Pons (tissue), 1 donor: ENCODE measurements at regions not wholly inside any gene's neighbourhood (a gene's known extent, or its start where the extent isn't known, plus 50 kb on each side); places are given as distances from the start of the nearest gene placed in this dataset.
"Not testable (repeated sequence)": the region's sequence is repeated elsewhere in the genome, so short reads cannot be mapped to it uniquely, and the experiment has no call there.

Source experiments
- DNase-seq: peaks from one replicate; pipeline ENCODE4 v3.0.0-alpha.2; 2016; ENCODE audit warnings: low spot score

- no peak for DNase-seq
Measured at GRCh38 chr10:65275296-65275695, 1650.5 kb upstream of the LRRTM3 start.

DNA sequence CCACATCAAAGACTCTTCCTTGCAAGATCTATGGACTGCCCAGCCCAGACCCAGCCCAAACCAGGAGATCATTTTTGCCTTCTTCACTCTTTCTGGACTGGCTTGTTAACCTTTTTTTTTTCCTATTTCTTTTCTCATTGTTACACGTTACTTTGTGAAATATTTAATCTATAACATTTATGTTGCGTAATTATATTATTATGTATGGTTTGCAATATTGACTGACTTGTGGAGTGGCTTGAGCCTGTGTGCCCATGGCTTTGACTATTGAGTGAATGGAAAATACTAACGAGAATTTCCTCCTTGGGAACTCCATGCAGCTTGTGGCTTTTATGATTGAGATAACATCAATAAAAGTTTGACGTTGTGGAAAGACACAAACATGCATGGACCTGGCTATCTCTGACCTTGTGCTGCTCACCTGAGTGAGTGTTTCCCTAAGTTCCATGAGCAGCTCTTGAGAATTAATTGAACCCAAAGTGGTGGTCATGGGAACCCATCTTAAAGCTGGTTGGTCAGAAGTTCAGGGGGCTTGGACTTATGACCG lies 1641.3 kb upstream of the LRRTM3 start:
- no peak for DNase-seq

DNA sequence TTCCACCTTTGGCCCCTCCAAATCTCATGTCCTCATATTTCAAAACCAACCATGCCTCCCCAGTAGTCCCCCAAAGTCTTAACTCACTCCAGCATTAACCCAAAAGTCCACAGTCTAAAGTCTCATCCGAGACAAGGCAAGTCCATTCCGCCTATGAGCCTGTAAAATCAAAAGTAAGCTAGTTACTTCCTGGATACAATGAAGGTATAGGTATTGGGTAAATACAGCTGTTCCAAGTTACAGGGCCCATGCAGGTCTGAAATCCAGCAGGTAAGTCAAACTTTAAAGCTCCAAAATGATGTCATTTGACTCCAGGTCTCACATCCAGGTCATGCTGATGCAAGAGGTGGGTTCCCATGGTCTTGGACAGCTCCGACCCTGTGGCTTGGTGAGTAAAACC lies 1640.1 kb upstream of the LRRTM3 start:
- not testable (repeated sequence) for DNase-seq

DNA sequence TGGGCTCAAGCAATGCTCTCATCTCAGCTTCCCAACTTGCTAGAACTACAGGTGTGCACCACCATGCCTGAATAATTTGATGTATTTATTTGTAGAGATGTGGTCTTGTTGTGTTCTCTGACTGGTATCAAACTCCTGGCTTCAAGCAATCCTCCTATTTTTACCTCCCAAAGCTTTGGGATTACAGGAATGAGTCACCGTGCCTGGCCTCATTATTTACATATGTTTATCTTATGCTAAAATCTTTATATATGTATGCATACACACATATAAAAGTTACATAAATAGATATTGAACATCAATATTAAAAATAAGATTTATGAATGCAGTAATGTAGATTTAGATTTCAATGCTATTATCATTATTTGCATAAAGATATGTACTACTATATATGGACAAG lies 1634.5 kb upstream of the LRRTM3 start:
- DNase-seq = no peak

GRCh38 chr10:65292551-65292950 lies 1633.3 kb upstream of the LRRTM3 start:
- no peak for DNase-seq

DNA sequence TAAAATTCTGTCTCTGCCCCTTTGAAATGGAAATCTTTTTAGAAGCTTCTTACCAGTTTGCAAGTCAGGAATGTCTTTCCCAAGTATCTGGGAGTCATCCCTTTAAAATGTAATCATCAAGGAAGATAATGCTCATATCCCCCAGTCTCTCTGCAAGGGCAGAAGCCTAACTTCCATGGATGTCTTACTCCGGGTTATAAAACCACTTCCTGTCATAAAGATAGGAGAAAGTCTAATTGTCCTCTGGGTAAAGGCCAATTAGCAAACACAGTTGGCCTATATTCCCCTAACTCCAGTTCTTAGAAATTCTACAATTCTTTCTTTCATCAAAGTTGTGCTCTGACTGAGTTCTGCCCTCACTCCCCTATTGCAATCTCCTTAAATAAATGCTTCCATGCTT lies 1631.5 kb upstream of the LRRTM3 start:
- DNase-seq = no peak

GRCh38 chr10:65301181-65301580 lies 1624.7 kb upstream of the LRRTM3 start:
- no peak for DNase-seq

- no peak for DNase-seq
Measured at GRCh38 chr10:65306201-65306600, 1619.6 kb upstream of the LRRTM3 start.

- DNase-seq = no peak
Measured at GRCh38 chr10:65312876-65313275, 1613.0 kb upstream of the LRRTM3 start.

- DNase-seq = no peak
Measured at GRCh38 chr10:65313406-65313805, 1612.4 kb upstream of the LRRTM3 start.

- no peak for DNase-seq
Measured at GRCh38 chr10:65314253-65314652, 1611.6 kb upstream of the LRRTM3 start.

DNA sequence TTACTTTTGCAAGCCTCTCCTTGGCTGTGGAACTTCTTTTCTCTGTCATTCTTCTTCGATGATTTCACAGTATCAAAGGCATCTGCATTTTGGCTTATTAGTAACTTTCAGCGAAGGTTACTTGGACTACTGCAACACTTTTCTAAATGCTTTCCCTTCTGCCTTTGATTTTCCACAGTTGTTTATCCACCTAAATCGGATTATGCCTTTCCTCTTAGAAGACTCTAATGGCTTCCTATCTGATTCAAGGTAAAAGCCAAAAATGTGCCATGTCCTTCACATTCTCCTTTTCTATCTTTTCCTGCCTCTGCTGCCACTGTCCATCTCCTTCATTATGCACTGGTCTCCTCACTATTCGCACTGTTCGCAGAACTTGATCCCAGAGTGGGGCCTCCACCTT lies 1606.3 kb upstream of the LRRTM3 start:
- DNase-seq = no peak

- no peak for DNase-seq
Measured at GRCh38 chr10:65320236-65321026, 1605.4 kb upstream of the LRRTM3 start.

DNA sequence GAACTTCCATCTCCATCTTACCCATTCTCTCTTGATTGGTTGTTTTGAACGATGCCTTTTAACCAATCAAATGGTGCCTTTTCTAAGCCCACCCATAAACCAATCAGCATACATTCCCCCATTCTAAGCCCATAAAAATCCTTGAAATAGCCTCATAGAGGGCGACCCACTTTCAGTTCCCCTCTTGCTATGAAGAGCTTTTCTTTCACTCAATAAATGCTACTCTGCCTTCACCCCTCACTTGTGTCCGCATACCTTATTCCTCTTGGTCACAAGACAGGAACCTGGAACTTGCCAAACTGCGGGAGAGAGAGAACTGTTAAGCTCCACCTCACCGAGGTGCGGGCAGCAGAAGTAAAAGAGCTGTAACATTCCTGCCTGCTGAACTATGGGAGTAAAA lies 1602.0 kb upstream of the LRRTM3 start:
- DNase-seq = no peak

- DNase-seq = no peak
Measured at GRCh38 chr10:65325913-65326312, 1599.9 kb upstream of the LRRTM3 start.

DNA sequence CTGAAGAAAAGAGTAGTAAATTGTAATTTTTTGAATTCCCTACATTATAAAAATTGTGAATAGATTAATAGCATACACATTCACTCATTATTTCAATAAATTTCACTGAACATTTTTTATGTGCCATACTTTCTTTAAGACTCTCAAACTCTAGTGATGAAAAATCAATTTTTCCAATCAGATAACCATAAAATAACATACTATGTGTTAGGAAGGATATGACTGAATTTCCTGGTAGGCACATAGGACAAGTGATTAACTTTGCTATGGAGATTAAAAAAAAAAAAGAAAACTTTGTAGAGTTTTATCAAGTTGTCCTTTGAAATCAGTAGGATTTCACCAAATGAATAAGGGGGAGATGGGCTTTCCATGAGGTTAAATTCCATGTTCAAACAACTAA lies 1597.3 kb upstream of the LRRTM3 start:
- DNase-seq = no peak

GRCh38 chr10:65335311-65335710 lies 1590.5 kb upstream of the LRRTM3 start:
- no peak for DNase-seq

GRCh38 chr10:65340340-65340739 lies 1585.5 kb upstream of the LRRTM3 start:
- DNase-seq = no peak

GRCh38 chr10:65341323-65341925 lies 1584.4 kb upstream of the LRRTM3 start:
- DNase-seq = peak; percentile 2

GRCh38 chr10:65342245-65342644 lies 1583.6 kb upstream of the LRRTM3 start:
- no peak for DNase-seq

GRCh38 chr10:65346466-65346865 lies 1579.4 kb upstream of the LRRTM3 start:
- DNase-seq = no peak

GRCh38 chr10:65348637-65349036 lies 1577.2 kb upstream of the LRRTM3 start:
- DNase-seq = no peak

DNA sequence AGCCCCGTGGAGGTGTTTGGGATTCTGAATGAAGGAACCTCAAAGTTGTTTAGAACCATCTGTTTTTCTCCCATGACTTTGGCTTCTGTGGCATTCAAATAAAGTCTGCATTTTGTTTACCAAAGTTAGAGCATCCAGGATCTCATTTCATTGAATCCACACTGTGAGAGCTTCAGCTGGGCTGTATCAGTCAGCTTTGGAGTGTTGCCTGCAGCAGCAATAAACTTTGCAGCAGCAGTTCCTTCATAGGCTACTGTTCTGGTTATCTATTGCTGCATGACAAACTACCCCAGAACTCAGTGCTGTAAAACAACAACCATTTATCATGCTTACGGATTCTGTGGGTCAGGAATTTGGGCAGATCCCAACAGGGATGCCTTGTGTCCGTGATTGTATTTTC lies 1575.2 kb upstream of the LRRTM3 start:
- peak; percentile 3 for DNase-seq
